Hypothalamus (tissue), 51 donors: ENCODE measurements at regions not wholly inside any gene's neighbourhood (a gene's known extent, or its start where the extent isn't known, plus 50 kb on each side); places are given as distances from the start of the nearest gene placed in this dataset.
"Not testable (repeated sequence)": the region's sequence is repeated elsewhere in the genome, so short reads cannot be mapped to it uniquely, and the experiment has no call there.

Experiments used
- DNase-seq, 51 donors: peaks; one replicate each; lab custom pipeline; 2025; lab: John Stamatoyannopoulos, UW

GRCh38 chr14:43140453-43140852 is 1366.6 kb downstream of the FSCB start:
- DNase-seq: no peak

GRCh38 chr14:43135877-43136411 is 1371.1 kb downstream of the FSCB start:
- DNase-seq: no peak

- no peak for DNase-seq
Measured at GRCh38 chr14:43132441-43132840, 1374.6 kb downstream of the FSCB start.

GRCh38 chr14:43128429-43128828 is 1378.7 kb downstream of the FSCB start:
- DNase-seq: not testable (repeated sequence)

GRCh38 chr14:43127874-43128273 is 1379.2 kb downstream of the FSCB start:
- not testable (repeated sequence) for DNase-seq

GRCh38 chr14:43123544-43123943 is 1383.5 kb downstream of the FSCB start:
- no peak for DNase-seq

GRCh38 chr14:43119672-43120071 is 1387.4 kb downstream of the FSCB start:
- no peak for DNase-seq

- no peak for DNase-seq
Measured at GRCh38 chr14:43116341-43116740, 1390.7 kb downstream of the FSCB start.

- DNase-seq: no peak
Measured at GRCh38 chr14:43105305-43105704, 1401.8 kb downstream of the FSCB start.

- no peak for DNase-seq
Measured at GRCh38 chr14:43090380-43090779, 1416.7 kb downstream of the FSCB start.

- DNase-seq: no peak
Measured at GRCh38 chr14:43087666-43088065, 1419.4 kb downstream of the FSCB start.

- DNase-seq: no peak
Measured at GRCh38 chr14:43085819-43086218, 1421.3 kb downstream of the FSCB start.

GRCh38 chr14:43067372-43067771 is 1439.7 kb downstream of the FSCB start:
- DNase-seq: not testable (repeated sequence)

- no peak for DNase-seq
Measured at GRCh38 chr14:43056106-43056505, 1449.4 kb downstream of the LRFN5 start.

- no peak for DNase-seq
Measured at GRCh38 chr14:43052897-43053296, 1446.2 kb downstream of the LRFN5 start.

- DNase-seq: no peak
Measured at GRCh38 chr14:43043850-43044249, 1437.2 kb downstream of the LRFN5 start.

GRCh38 chr14:43042408-43042807 is 1435.7 kb downstream of the LRFN5 start:
- DNase-seq: no peak

- DNase-seq: no peak
Measured at GRCh38 chr14:43041976-43042375, 1435.3 kb downstream of the LRFN5 start.

GRCh38 chr14:43041207-43041606 is 1434.5 kb downstream of the LRFN5 start:
- no peak for DNase-seq

- no peak for DNase-seq
Measured at GRCh38 chr14:43039881-43040280, 1433.2 kb downstream of the LRFN5 start.

GRCh38 chr14:43031598-43031997 is 1424.9 kb downstream of the LRFN5 start:
- no peak for DNase-seq

- no peak for DNase-seq
Measured at GRCh38 chr14:43022094-43022800, 1415.6 kb downstream of the LRFN5 start.

GRCh38 chr14:43019826-43020225 is 1413.2 kb downstream of the LRFN5 start:
- no peak for DNase-seq
